HCT116 (cell line): ENCODE measurements at regions not wholly inside any gene's neighbourhood (a gene's known extent, or its start where the extent isn't known, plus 50 kb on each side); places are given as distances from the start of the nearest gene placed in this dataset.

ENCODE experiments used
- ATAC-seq: fragments of 200-7000 bp; cut with Tn5 transposase; 2 replicates; pipeline ENCODE4 v1.9.1; 2020; ENCODE audit warnings: mild to moderate bottlenecking, moderate library complexity
- BruUV-seq: library from RNA; stranded (reverse); fragments of 400-500 nt; replicated peaks from 2 replicates; lab custom pipeline; 2021; lab: Mats Ljungman, UMichigan
- CTCF ChIA-PET: fragments of 300-600 bp; sonication (Branson Sonifier 250); formaldehyde crosslinking; loops from one replicate; lab custom pipeline; 2021; ENCODE audit warnings: antibody characterized with exemption; lab: Charles Lee
- POLR2A ChIA-PET: fragments of 300-600, 350-600 bp; sonication (Branson Sonifier 250); formaldehyde crosslinking; loops from one replicate; lab custom pipeline; 2021; ENCODE audit warnings: antibody characterized with exemption; lab: Charles Lee
- RAD21 ChIA-PET, 2 experiments: fragments of 300-600 bp; sonication (Branson Sonifier 250); formaldehyde crosslinking; loops; one replicate each; lab custom pipeline; 2023; ENCODE audit warnings: low total read pairs in 2 of 2; ENCODE audit not compliant: uncharacterized antibody in 2 of 2, unreplicated experiment in 2 of 2, low non-redundant PET in 1 of 2; lab: Charles Lee
- DNase-seq: peaks from one replicate; pipeline ENCODE4 v3.0.0-alpha.2; 2010; ENCODE audit warnings: low read depth, low spot score
- H2AFZ ChIP-seq: fragments of 200-600 bp; shearing (Covaris generic), sonication (generic); 2 replicates; pipeline ENCODE4 v1.6.1; 2017; ENCODE audit warnings: low read depth, mixed run types, mixed read lengths, antibody characterized with exemption, low read length; ENCODE audit not compliant: poor library complexity, severe bottlenecking
- H3K27ac ChIP-seq: 2 replicates; pipeline ENCODE4 v1.5.1; 2012; ENCODE audit warnings: low read depth, low read length
- H3K27me3 ChIP-seq: fragments of 200-600 bp; sonication (generic); 2 replicates; pipeline ENCODE4 v1.6.1; 2016; ENCODE audit warnings: mixed run types, low read length, mixed read lengths; ENCODE audit not compliant: insufficient read depth
- H3K36me3 ChIP-seq, 2 experiments: fragments of 200-500 bp in 1 of 2; fragments of 200-600 bp in 1 of 2; sonication (Bioruptor generic) in 1 of 2; sonication (generic) in 1 of 2; 2 replicates each; pipeline versions ENCODE4 v1.5.1 to v1.6.1; 2014 to 2016; ENCODE audit warnings: low read length in 2 of 2, inconsistent platforms in 1 of 2, mixed read lengths in 1 of 2, mixed run types in 1 of 2; ENCODE audit not compliant: insufficient read depth in 2 of 2, control insufficient read depth in 1 of 2
- H3K4me1 ChIP-seq, 2 experiments: fragments of 200-600 bp in 1 of 2; sonication (generic) in 1 of 2; 2 replicates each; pipeline versions ENCODE4 v1.5.1 to v1.6.1; 2012 to 2017; ENCODE audit warnings: low read length in 2 of 2, inconsistent platforms in 1 of 2, mild to moderate bottlenecking in 1 of 2, mixed read lengths in 1 of 2, mixed run types in 1 of 2, moderate library complexity in 1 of 2; ENCODE audit not compliant: insufficient read depth in 2 of 2, control insufficient read depth in 1 of 2
- H3K4me2 ChIP-seq: fragments of 200-600 bp; sonication (generic); 2 replicates; pipeline ENCODE4 v1.6.1; 2017; ENCODE audit warnings: mixed run types, low read length, mixed read lengths
- H3K4me3 ChIP-seq, 2 experiments: fragments of 200-600 bp in 1 of 2; sonication (generic) in 1 of 2; replicated peaks in 1 of 2; 2 replicates each; pipeline ENCODE4 v1.5.1; 2011 to 2016; ENCODE audit warnings: low read length in 2 of 2, control low read depth in 1 of 2, low read depth in 1 of 2, mild to moderate bottlenecking in 1 of 2, mixed read lengths in 1 of 2, mixed run types in 1 of 2
- H3K79me2 ChIP-seq: fragments of 200-600 bp; sonication (generic); 2 replicates; pipeline ENCODE4 v1.6.1; 2017; ENCODE audit warnings: mild to moderate bottlenecking, mixed run types, low read length, moderate library complexity, mixed read lengths; ENCODE audit not compliant: insufficient read depth
- H3K9ac ChIP-seq: fragments of 200-600 bp; sonication (generic); 2 replicates; pipeline ENCODE4 v1.6.1; 2016; ENCODE audit warnings: low read length, mixed read lengths
- H3K9me2 ChIP-seq: fragments of 200-600 bp; sonication (generic), shearing (Covaris generic); 2 replicates; pipeline ENCODE4 v1.6.1; 2017; ENCODE audit warnings: mixed run types, mild to moderate bottlenecking, moderate library complexity; ENCODE audit not compliant: insufficient read depth
- H3K9me3 ChIP-seq, 2 experiments: fragments of 200-500 bp in 1 of 2; fragments of 200-600 bp in 1 of 2; sonication (Bioruptor generic) in 1 of 2; sonication (generic) in 1 of 2; 2 replicates each; pipeline ENCODE4 v1.6.1; 2014 to 2017; ENCODE audit warnings: low read length in 2 of 2, mixed read lengths in 2 of 2, inconsistent platforms in 1 of 2, low read depth in 1 of 2, mild to moderate bottlenecking in 1 of 2, mixed run types in 1 of 2, moderate library complexity in 1 of 2; ENCODE audit not compliant: control insufficient read depth in 1 of 2, insufficient read depth in 1 of 2
- H4K20me1 ChIP-seq: fragments of 200-600 bp; sonication (generic), shearing (Covaris generic); 2 replicates; pipeline ENCODE4 v1.6.1; 2017; ENCODE audit warnings: mixed run types, mild to moderate bottlenecking, moderate library complexity; ENCODE audit not compliant: insufficient read depth
- ELF1 ChIP-seq: IDR thresholded peaks from 2 replicates; pipeline ENCODE4 v1.6.1; 2012; ENCODE audit warnings: low read depth, borderline replicate concordance
- TCF7L2 ChIP-seq: IDR thresholded peaks from 2 replicates; pipeline ENCODE4 v1.7.0; 2011; ENCODE audit warnings: borderline replicate concordance, inconsistent platforms; ENCODE audit not compliant: insufficient read depth, insufficient read length; ENCODE audit errors: extremely low read depth
- YY1 ChIP-seq: IDR thresholded peaks from 2 replicates; pipeline ENCODE4 v1.6.1; 2011; ENCODE audit warnings: low read length, low read depth, moderate library complexity, mild to moderate bottlenecking; ENCODE audit not compliant: insufficient replicate concordance; ENCODE audit errors: extremely low read depth
- intact Hi-C: fragments of 100-400 bp; cut with micrococcal nuclease; formaldehyde crosslinking; loops from 2 replicates; pipeline ENCODE4 v1.10.0; 2022
- TF ChIP-seq, protein P1 (sequence below): IDR thresholded peaks from 2 replicates; pipeline ENCODE4 v1.6.1; 2012; ENCODE audit warnings: low read depth

DNA sequence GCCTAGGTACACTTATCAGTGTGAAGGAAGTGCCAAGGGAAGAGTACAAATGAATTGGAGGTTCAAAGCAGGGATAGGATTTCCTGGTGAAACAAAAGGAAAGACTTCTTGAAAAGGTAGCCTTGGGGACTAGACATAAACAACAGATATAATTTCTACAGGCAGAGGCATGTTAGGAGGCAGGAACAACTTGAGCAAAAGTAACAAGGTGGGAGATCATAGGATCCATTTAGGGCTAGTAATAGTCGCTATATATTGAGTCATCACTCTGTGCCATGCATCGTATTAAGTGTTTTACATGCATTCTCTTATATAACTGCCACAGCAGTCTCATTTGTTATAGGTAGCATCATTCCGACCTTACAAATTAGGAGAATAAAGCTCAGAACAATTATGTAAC lies 98.3 kb upstream of the EOLA2 start:
- Histone ChIP-seq H3K27ac (peak overlapping the region; percentile 60), H2AFZ (peak overlapping the region; percentile 73), H3K9me3 (no peaks in the 10 kb centered on the region), H4K20me1 (no peaks in the 10 kb centered on the region), H3K9me2 (no peaks in the 10 kb centered on the region), H3K4me3 (0 out of 4 replicates have a peak overlapping the region, but pooled peaks of 1 of the 2 experiments have one; percentile 16), H3K9ac (peak overlapping the region; percentile 31; the same call in 1 of the 2 replicates), H3K79me2 (no peaks in the 10 kb centered on the region), H3K27me3 (no peaks in the 10 kb centered on the region), H3K36me3 (no peaks in the 10 kb centered on the region), H3K4me2 (peak overlapping the region; percentile 58)
- intact Hi-C loops: loop anchor here (10.0 kb wide), 1 partner anchor 328 kb away; the partner anchor contains the start of gene MAMLD1
- ChIA-PET POLR2A (no interaction called here), CTCF (no interaction called here)
- no TSS peak for BruUV-seq
- no peak for DNase-seq
- TF ChIP-seq ELF1 (no peak), YY1 (no peak), TCF7L2 (no peak)
- TF ChIP-seq, protein P1, sequence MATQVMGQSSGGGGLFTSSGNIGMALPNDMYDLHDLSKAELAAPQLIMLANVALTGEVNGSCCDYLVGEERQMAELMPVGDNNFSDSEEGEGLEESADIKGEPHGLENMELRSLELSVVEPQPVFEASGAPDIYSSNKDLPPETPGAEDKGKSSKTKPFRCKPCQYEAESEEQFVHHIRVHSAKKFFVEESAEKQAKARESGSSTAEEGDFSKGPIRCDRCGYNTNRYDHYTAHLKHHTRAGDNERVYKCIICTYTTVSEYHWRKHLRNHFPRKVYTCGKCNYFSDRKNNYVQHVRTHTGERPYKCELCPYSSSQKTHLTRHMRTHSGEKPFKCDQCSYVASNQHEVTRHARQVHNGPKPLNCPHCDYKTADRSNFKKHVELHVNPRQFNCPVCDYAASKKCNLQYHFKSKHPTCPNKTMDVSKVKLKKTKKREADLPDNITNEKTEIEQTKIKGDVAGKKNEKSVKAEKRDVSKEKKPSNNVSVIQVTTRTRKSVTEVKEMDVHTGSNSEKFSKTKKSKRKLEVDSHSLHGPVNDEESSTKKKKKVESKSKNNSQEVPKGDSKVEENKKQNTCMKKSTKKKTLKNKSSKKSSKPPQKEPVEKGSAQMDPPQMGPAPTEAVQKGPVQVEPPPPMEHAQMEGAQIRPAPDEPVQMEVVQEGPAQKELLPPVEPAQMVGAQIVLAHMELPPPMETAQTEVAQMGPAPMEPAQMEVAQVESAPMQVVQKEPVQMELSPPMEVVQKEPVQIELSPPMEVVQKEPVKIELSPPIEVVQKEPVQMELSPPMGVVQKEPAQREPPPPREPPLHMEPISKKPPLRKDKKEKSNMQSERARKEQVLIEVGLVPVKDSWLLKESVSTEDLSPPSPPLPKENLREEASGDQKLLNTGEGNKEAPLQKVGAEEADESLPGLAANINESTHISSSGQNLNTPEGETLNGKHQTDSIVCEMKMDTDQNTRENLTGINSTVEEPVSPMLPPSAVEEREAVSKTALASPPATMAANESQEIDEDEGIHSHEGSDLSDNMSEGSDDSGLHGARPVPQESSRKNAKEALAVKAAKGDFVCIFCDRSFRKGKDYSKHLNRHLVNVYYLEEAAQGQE: no peak
- TF ChIP-seq, all 23 proteins: peak for 0
- H3K4me1 ChIP-seq: peaks cover 36 to 59% of the 10 kb centered on the region in 2 experiments
- RAD21 ChIA-PET: no interaction called here
- ATAC-seq: peak; percentile 37
